ENCODE measurements at regions not wholly inside any gene's neighbourhood (a gene's known extent, or its start where the extent isn't known, plus 50 kb on each side); places are given as distances from the start of the nearest gene placed in this dataset.

GRCh38 chr19:30942636-30943035, 406.6 kb downstream of the TSHZ3 start:
- no peak for TF ChIP-seq ZNF70 (CRISPR knock-in tag; IDR thresholded peaks at IDR 0.05)
- no peak for TF ChIP-seq ISL1 (CRISPR knock-in tag; IDR thresholded peaks at IDR 0.05)
- no peak for TF ChIP-seq CREB5 (CRISPR knock-in tag; IDR thresholded peaks at IDR 0.05; ENCODE audit: low read depth)
- no peak for TF ChIP-seq GLIS3 (CRISPR knock-in tag; IDR thresholded peaks at IDR 0.05)
- TF ChIP-seq, protein P1, sequence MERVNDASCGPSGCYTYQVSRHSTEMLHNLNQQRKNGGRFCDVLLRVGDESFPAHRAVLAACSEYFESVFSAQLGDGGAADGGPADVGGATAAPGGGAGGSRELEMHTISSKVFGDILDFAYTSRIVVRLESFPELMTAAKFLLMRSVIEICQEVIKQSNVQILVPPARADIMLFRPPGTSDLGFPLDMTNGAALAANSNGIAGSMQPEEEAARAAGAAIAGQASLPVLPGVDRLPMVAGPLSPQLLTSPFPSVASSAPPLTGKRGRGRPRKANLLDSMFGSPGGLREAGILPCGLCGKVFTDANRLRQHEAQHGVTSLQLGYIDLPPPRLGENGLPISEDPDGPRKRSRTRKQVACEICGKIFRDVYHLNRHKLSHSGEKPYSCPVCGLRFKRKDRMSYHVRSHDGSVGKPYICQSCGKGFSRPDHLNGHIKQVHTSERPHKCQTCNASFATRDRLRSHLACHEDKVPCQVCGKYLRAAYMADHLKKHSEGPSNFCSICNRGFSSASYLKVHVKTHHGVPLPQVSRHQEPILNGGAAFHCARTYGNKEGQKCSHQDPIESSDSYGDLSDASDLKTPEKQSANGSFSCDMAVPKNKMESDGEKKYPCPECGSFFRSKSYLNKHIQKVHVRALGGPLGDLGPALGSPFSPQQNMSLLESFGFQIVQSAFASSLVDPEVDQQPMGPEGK (CRISPR knock-in tag; IDR thresholded peaks at IDR 0.05; ENCODE audit: borderline replicate concordance): no peak
- TF ChIP-seq SNAI2 (CRISPR knock-in tag; IDR thresholded peaks at IDR 0.05): no peak
- no peak for TF ChIP-seq POU6F1 (CRISPR knock-in tag; IDR thresholded peaks at IDR 0.05; ENCODE audit: borderline replicate concordance, low read depth)

Measured in SK-N-SH treated with all-trans-retinoic acid at 6 μM for 48 hours (cell line).